GM12865 (cell line): ENCODE measurements at regions not wholly inside any gene's neighbourhood (a gene's known extent, or its start where the extent isn't known, plus 50 kb on each side); places are given as distances from the start of the nearest gene placed in this dataset.

Experiments
- DNase-seq: peaks from one replicate; pipeline ENCODE4 v3.0.0; 2010; ENCODE audit warnings: low read depth
- H3K4me3 ChIP-seq: 2 replicates; pipeline ENCODE4 v1.5.1; 2011; ENCODE audit warnings: mild to moderate bottlenecking, low read depth, low read length, control low read depth
- TF ChIP-seq, protein P1 (sequence below): IDR thresholded peaks from 2 replicates; pipeline ENCODE4 v1.5.1; 2011; ENCODE audit warnings: low read length, control low read depth, low read depth, inconsistent platforms; ENCODE audit not compliant: insufficient read depth; ENCODE audit errors: missing control alignments

- no peak for DNase-seq
- TF ChIP-seq, protein P1, sequence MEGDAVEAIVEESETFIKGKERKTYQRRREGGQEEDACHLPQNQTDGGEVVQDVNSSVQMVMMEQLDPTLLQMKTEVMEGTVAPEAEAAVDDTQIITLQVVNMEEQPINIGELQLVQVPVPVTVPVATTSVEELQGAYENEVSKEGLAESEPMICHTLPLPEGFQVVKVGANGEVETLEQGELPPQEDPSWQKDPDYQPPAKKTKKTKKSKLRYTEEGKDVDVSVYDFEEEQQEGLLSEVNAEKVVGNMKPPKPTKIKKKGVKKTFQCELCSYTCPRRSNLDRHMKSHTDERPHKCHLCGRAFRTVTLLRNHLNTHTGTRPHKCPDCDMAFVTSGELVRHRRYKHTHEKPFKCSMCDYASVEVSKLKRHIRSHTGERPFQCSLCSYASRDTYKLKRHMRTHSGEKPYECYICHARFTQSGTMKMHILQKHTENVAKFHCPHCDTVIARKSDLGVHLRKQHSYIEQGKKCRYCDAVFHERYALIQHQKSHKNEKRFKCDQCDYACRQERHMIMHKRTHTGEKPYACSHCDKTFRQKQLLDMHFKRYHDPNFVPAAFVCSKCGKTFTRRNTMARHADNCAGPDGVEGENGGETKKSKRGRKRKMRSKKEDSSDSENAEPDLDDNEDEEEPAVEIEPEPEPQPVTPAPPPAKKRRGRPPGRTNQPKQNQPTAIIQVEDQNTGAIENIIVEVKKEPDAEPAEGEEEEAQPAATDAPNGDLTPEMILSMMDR, result no peak
- H3K4me3 ChIP-seq, result no peak overlapping the region
These were observed 138.9 kb upstream of the TMEM170B start for GRCh38 chr6:11398451-11399326.

DNA sequence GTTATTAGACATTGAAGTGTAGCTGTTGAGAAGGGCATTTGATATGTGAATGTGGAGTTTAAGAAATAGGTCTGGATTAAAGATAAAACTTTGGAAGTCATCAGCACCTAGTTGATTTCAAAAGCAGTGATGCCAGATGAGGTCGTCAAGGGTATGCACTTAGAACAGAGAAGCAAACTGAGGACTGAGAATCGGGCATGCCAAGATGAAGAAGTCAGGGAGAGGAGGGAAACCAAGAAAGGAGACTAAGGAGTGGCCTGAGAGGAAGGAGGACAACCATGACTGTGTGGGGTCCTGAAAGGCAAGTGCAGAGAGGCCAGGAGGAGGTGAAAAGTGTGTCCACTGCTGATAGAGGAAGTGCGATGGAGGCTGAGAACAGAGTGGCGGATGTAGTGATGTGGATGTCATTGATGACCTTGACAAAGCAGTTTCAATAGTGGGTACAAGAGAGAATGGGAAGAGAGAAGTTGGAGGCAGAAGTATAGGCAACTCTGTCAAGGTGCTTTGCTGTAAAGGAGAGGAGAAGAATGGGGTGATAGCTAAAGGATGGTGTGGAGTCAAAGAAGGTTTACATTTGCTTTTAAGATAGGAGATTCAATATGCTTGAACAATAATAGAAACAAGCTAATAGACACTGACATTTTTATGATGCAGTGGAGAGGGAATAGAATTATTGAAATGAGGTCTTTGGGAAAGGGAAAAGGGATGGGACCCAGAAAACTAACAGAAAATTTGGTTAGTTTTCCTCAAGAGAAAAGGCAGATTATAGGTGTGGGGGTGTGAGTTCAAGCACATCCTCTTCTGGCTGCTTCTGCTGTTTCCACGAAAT is 139.7 kb upstream of the TMEM170B start:
- no peak for DNase-seq
- TF ChIP-seq, protein P1, result no peak
- no peak overlapping the region for H3K4me3 ChIP-seq

DNA sequence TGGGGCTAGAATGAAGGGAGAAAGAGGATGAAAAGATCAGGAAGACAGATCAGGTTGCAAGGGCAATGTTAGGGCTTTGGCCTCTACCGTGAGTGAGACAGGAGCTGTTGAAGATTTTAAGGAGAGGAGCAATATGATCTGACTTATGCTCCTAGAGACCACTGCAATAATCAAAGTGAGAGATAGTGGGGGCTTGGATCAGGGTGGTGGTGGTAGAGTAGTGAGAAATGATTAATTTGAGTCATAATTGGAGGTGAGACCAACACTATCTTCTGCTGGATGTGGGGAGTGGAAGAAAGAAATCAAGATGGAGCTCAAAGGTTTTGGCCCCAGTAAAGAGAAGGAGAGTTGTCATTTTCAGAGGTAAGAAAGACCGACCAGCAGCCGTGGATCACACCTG is 140.7 kb upstream of the TMEM170B start:
- DNase-seq, result no peak
- no peak overlapping the region for H3K4me3 ChIP-seq
- TF ChIP-seq, protein P1, result no peak

DNA sequence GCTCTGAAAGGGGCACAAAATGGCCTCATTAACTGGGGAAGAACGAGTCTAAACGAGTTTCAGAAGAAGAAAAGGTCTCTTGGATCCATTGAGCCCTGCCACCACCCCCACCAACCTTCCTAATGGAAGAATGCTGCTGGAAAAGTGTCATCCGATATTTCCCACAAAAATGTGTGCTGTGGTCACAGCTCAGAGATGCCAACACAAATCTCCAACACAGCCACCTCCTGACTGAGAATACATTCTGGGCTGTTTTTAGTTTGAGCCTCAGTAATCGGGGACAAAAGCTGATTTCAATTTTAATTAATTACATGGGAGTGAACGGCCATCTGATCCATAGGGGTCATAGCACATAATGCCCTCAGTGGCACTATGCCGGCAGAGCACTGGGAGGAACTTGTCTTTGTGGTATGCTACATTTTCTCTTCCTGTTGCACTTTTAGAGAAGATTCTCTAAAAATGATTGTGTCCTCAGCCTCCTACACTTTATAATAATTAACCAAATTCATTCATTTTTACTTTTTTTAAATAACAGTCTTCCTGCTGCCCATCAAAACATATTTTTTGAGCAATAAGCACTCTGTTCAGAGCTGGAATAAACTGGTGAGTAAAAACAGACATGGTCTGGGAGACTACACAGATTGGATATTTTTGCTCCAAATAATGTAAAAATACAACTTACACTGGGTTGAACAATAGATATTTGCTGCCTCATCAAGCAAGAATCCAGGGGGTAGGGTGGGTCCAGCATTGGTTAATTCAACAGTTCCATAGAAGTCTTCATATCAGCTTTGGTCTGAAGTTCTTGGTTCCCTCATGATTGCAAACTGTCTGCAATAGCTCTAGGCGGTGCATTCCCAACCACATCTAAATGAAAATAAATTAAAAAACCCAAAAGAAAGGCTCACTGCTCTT is 143.6 kb upstream of the TMEM170B start:
- no peak for DNase-seq
- no peak overlapping the region for H3K4me3 ChIP-seq
- TF ChIP-seq, protein P1, result no peak

DNA sequence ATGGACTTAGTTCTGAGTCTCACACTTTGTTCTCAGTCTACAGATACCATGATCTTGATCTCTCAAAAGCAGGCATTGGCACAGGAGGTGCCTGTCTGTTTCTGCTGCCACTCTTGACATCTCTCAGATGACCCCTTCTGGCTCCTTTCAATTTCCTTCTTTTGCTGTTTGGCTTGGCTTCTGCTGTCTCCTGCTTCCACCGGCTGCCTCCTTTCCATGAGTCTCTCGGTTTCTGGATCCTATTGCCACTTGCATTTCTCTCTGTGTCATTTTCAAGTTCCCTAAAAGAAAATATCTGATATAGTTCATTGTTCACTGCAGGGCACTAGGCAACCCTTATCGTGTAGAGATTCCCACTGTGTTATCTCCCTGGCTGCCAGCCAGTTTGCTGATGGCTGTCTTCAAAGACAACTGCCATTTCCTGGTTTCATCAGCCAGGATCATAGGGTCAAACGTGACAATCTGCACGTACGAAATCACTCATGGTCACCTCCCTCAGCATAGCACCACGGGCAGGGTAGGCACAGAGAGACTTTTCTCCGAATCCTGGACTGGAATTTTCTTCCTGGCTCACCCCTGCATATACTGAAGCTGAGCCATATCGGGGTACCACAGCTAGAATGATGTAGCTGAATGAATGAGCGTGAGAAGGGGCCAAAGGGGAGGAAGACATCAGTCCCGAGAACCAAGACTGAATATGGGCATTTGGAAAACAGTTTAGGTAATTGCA is 144.6 kb upstream of the TMEM170B start:
- DNase-seq, result no peak
- TF ChIP-seq, protein P1, result no peak
- no peak overlapping the region for H3K4me3 ChIP-seq
